Activated CD8-positive, alpha-beta T cell treated with anti-CD3 and anti-CD28 coated beads for 36 hours (primary cell): ENCODE measurements at regions not wholly inside any gene's neighbourhood (a gene's known extent, or its start where the extent isn't known, plus 50 kb on each side); places are given as distances from the start of the nearest gene placed in this dataset.

Experiments used
- ATAC-seq: fragments of 200-7000 bp; cut with Tn5 transposase; one replicate; pipeline ENCODE4 v1.10.0; 2021; ENCODE audit warnings: mild to moderate bottlenecking, moderate library complexity
- CTCF ChIA-PET: fragments of 350-600 bp; sonication (Branson Sonifier 250); formaldehyde crosslinking; loops from one replicate; lab custom pipeline; 2021; ENCODE audit warnings: antibody characterized with exemption; lab: Charles Lee
- POLR2A ChIA-PET: fragments of 350-600 bp; sonication (Branson Sonifier 250); formaldehyde crosslinking; loops from one replicate; lab custom pipeline; 2021; ENCODE audit warnings: antibody characterized with exemption; lab: Charles Lee
- DNase-seq: peaks from one replicate; pipeline ENCODE4 v3.0.0-alpha.2; 2020
- H3K27ac Mint-ChIP-seq: one replicate; pipeline ENCODE4 v1.8.0; 2021; ENCODE audit warnings: mild to moderate bottlenecking, mixed read lengths
- H3K27me3 Mint-ChIP-seq: one replicate; pipeline ENCODE4 v1.8.0; 2021; ENCODE audit warnings: mixed read lengths
- H3K36me3 Mint-ChIP-seq: one replicate; pipeline ENCODE4 v1.8.0; 2021; ENCODE audit warnings: low read depth, mixed read lengths
- H3K4me1 Mint-ChIP-seq: one replicate; pipeline ENCODE4 v1.8.0; 2021; ENCODE audit warnings: low read depth, mixed read lengths
- H3K4me3 Mint-ChIP-seq: one replicate; pipeline ENCODE4 v1.8.0; 2021; ENCODE audit warnings: mild to moderate bottlenecking, moderate library complexity, mixed read lengths
- H3K9me3 Mint-ChIP-seq: one replicate; pipeline ENCODE4 v1.8.0; 2021; ENCODE audit warnings: mixed read lengths
- CTCF ChIP-seq: fragments of 200-600 bp; IDR thresholded peaks from one replicate; pipeline ENCODE4 v1.8.0; 2022; ENCODE audit warnings: antibody characterized with exemption, mild to moderate bottlenecking
- intact Hi-C: fragments of 100-400 bp; cut with micrococcal nuclease; formaldehyde crosslinking; loops from one replicate; pipeline ENCODE4 v1.10.0; 2022

GRCh38 chr9:78479441-78479840 lies 182.5 kb downstream of the PSAT1 start:
- no peak overlapping the region for H3K27ac Mint-ChIP-seq
- peaks cover 5% of the 10 kb centered on the region for H3K27me3 Mint-ChIP-seq
- ChIA-PET CTCF (no interaction called here), POLR2A (no interaction called here)
- H3K4me1 Mint-ChIP-seq = no peaks in the 10 kb centered on the region
- H3K4me3 Mint-ChIP-seq = no peak overlapping the region
- intact Hi-C loops = no loop called here
- no peak for TF ChIP-seq CTCF
- H3K9me3 Mint-ChIP-seq = peaks cover 8% of the 10 kb centered on the region
- H3K36me3 Mint-ChIP-seq = no peaks in the 10 kb centered on the region
- DNase-seq (no peak), ATAC-seq (no peak)

GRCh38 chr9:78486661-78487060 lies 189.7 kb downstream of the PSAT1 start:
- DNase-seq (no peak), ATAC-seq (no peak)
- no peak for TF ChIP-seq CTCF
- ChIA-PET CTCF (interaction anchor here (1.3 kb wide), 1 partner anchor 48 kb away, joined by 3 read pairs; no protein-coding TSS in a partner anchor), POLR2A (no interaction called here)
- Mint-ChIP-seq H3K9me3 (peaks cover 4% of the 10 kb centered on the region), H3K4me3 (no peak overlapping the region), H3K4me1 (no peaks in the 10 kb centered on the region), H3K36me3 (no peaks in the 10 kb centered on the region), H3K27ac (no peak overlapping the region), H3K27me3 (peaks cover 2% of the 10 kb centered on the region)
- intact Hi-C loops = no loop called here

GRCh38 chr9:78490231-78490630 lies 193.3 kb downstream of the PSAT1 start:
- Mint-ChIP-seq H3K9me3 (no peaks in the 10 kb centered on the region), H3K36me3 (no peaks in the 10 kb centered on the region), H3K4me3 (no peak overlapping the region), H3K27me3 (peaks cover 2% of the 10 kb centered on the region), H3K27ac (no peak overlapping the region), H3K4me1 (no peaks in the 10 kb centered on the region)
- DNase-seq (no peak), ATAC-seq (no peak)
- TF ChIP-seq CTCF = no peak
- ChIA-PET CTCF (no interaction called here), POLR2A (no interaction called here)
- intact Hi-C loops = no loop called here

- TF ChIP-seq CTCF = no peak
- ATAC-seq = no peak
- Mint-ChIP-seq H3K4me1 (no peaks in the 10 kb centered on the region), H3K27ac (no peak overlapping the region), H3K27me3 (peaks cover 2% of the 10 kb centered on the region), H3K36me3 (no peaks in the 10 kb centered on the region), H3K4me3 (no peak overlapping the region), H3K9me3 (no peaks in the 10 kb centered on the region)
- CTCF ChIA-PET = interaction anchor here (1.1 kb wide), 1 partner anchor 52 kb away, joined by 3 read pairs; no protein-coding TSS in a partner anchor
- intact Hi-C loops = no loop called here
- POLR2A ChIA-PET = no interaction called here
- DNase-seq = no peak
Observed at GRCh38 chr9:78491402-78491801, 194.5 kb downstream of the PSAT1 start.

- TF ChIP-seq CTCF = no peak
- Mint-ChIP-seq H3K27ac (no peak overlapping the region), H3K36me3 (no peaks in the 10 kb centered on the region), H3K4me1 (no peaks in the 10 kb centered on the region), H3K4me3 (no peak overlapping the region), H3K9me3 (no peaks in the 10 kb centered on the region), H3K27me3 (peaks cover 1% of the 10 kb centered on the region)
- intact Hi-C loops = no loop called here
- ChIA-PET POLR2A (no interaction called here), CTCF (no interaction called here)
- DNase-seq (no peak), ATAC-seq (no peak)
Observed at GRCh38 chr9:78493166-78493742, 196.3 kb downstream of the PSAT1 start.
